AG04449 (cell line): ENCODE measurements at regions not wholly inside any gene's neighbourhood (a gene's known extent, or its start where the extent isn't known, plus 50 kb on each side); places are given as distances from the start of the nearest gene placed in this dataset.
"Not testable (repeated sequence)": the region's sequence is repeated elsewhere in the genome, so short reads cannot be mapped to it uniquely, and the experiment has no call there.

Source experiments
- CTCF ChIA-PET: fragments of 350-600 bp; formaldehyde crosslinking; extraction: SDS; loops from one replicate; lab custom pipeline; 2021; ENCODE audit warnings: antibody characterized with exemption; lab: Yijun Ruan, JAX
- POLR2A ChIA-PET: fragments of 400-600, 350-600 bp; formaldehyde crosslinking; extraction: SDS; loops from one replicate; lab custom pipeline; 2020; ENCODE audit warnings: antibody characterized with exemption, inconsistent platforms; lab: Yijun Ruan, JAX
- DNase-seq: peaks from one replicate; pipeline ENCODE4 v3.0.0-alpha.2; 2010; ENCODE audit warnings: low read depth, low spot score
- H3K4me3 ChIP-seq: 2 replicates; pipeline ENCODE4 v1.5.1; 2011; ENCODE audit warnings: low read depth, mild to moderate bottlenecking, control low read depth, low read length
- TF ChIP-seq, protein P1 (sequence below): IDR thresholded peaks from one replicate; pipeline ENCODE4 v1.5.1; 2011; ENCODE audit warnings: mild to moderate bottlenecking, moderate library complexity, low read length, control low read depth, inconsistent platforms; ENCODE audit not compliant: insufficient read depth; ENCODE audit errors: missing control alignments

DNA sequence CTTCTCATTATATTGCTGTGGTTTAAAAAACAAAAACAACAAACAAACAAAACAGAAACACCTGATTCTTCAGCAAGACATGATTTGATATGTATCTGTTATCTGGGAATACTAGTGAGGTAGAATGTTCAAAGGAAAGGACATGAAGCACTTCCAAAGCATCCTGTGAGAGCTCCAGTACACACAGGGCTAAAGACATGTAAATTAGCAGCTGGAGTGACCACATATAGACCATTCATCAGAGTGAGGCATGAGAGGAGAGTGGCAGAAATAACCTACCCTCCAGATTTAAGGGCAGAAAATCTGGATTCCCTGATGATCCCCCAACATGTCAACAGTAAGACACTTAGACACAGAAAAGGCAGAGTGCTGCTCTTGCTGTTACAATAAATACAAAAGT, 260.5 kb upstream of the CHRM3 start:
- POLR2A ChIA-PET: no interaction called here
- CTCF ChIA-PET: no interaction called here

GRCh38 chr1:239125027-239125426, 261.3 kb upstream of the CHRM3 start:
- POLR2A ChIA-PET: no interaction called here
- no peak for DNase-seq
- CTCF ChIA-PET: no interaction called here
- H3K4me3 ChIP-seq: no peak overlapping the region
- TF ChIP-seq, protein P1, sequence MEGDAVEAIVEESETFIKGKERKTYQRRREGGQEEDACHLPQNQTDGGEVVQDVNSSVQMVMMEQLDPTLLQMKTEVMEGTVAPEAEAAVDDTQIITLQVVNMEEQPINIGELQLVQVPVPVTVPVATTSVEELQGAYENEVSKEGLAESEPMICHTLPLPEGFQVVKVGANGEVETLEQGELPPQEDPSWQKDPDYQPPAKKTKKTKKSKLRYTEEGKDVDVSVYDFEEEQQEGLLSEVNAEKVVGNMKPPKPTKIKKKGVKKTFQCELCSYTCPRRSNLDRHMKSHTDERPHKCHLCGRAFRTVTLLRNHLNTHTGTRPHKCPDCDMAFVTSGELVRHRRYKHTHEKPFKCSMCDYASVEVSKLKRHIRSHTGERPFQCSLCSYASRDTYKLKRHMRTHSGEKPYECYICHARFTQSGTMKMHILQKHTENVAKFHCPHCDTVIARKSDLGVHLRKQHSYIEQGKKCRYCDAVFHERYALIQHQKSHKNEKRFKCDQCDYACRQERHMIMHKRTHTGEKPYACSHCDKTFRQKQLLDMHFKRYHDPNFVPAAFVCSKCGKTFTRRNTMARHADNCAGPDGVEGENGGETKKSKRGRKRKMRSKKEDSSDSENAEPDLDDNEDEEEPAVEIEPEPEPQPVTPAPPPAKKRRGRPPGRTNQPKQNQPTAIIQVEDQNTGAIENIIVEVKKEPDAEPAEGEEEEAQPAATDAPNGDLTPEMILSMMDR: no peak

More for the DNA sequence above, 260.5 kb upstream of the CHRM3 start:
- DNase-seq: no peak
- no peak overlapping the region for H3K4me3 ChIP-seq
- TF ChIP-seq, protein P1: no peak

- CTCF ChIA-PET: no interaction called here
- no peak for DNase-seq
- POLR2A ChIA-PET: no interaction called here
- no peak overlapping the region for H3K4me3 ChIP-seq
- TF ChIP-seq, protein P1: no peak
Measured at GRCh38 chr1:239123260-239123659, 263.1 kb upstream of the CHRM3 start.

DNA sequence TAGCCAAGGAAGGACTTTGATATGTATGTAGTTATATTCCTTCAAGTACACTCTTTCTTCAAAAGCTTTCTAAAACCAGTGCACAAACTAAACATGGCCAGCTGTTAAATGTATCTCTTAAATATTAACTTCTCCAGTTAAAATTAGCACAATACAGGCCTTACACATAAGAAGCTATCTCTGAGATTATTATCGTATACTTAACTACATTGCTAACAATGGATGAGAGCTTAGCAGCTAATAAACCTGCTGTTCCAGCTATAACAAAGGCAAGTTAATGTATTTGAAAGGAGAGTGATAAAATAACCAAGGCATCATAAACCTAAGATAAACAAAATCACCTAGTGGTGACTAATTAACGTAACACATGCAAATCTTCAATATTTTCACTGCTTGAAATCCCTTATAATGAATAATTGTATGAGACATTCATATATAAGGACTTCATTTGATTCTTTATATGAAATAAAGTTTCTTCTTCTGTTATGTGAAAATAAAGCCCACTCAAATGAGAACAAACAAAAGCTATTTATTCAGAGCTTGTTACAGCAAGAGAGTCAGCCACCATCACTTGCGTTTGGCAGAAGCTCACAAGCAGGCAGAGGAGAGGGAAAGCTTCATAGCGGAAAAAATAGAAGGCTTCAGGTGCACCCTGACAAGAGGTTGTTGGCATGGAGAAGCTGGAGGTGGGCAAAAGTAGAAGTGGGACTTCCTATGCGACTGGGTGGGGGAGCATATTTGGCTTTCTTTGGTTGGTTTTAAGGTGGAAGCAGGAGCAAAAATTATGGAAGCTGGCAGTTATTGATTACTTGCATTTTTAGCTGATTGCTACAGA, 274.1 kb upstream of the CHRM3 start:
- ChIA-PET POLR2A (no interaction called here), CTCF (no interaction called here)
- TF ChIP-seq, protein P1: no peak

DNA sequence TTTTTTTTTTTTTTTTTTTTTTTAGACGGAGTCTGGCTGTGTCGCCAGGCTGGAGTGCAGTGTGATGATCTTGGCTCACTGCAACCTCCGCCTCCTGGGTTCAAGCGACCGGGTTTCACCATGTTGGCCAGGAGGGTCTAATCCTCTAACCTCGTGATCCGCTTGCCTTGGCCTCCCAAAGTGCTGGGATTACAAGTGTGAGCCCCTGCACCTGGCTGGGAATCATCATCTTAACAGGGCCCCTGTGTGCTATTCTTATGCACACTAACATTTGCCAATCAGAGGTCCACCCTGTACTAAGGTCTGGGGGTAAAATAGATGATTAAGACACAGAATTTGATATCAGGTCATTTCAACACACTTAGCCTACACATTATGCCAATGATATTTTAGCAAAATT, 278.7 kb upstream of the CHRM3 start:
- TF ChIP-seq, protein P1: no peak
- no peak for DNase-seq
- CTCF ChIA-PET: no interaction called here
- no peak overlapping the region for H3K4me3 ChIP-seq
- POLR2A ChIA-PET: no interaction called here

More for the DNA sequence above, 274.1 kb upstream of the CHRM3 start:
- no peak overlapping the region for H3K4me3 ChIP-seq
- DNase-seq: no peak

GRCh38 chr1:239106689-239107088, 279.7 kb upstream of the CHRM3 start:
- POLR2A ChIA-PET, H3K4me3 ChIP-seq, DNase-seq, CTCF ChIA-PET: not testable (repeated sequence)
